H9 (cell line): ENCODE measurements at regions not wholly inside any gene's neighbourhood (a gene's known extent, or its start where the extent isn't known, plus 50 kb on each side); places are given as distances from the start of the nearest gene placed in this dataset.

Experiments
- DNase-seq: peaks from one replicate; pipeline ENCODE4 v3.0.0-alpha.2; 2017
- H2AFZ ChIP-seq: one replicate; pipeline ENCODE4 v1.6.1; 2013; ENCODE audit warnings: mild to moderate bottlenecking, low read length, control low read depth, moderate library complexity
- H2AK5ac ChIP-seq: 2 replicates; pipeline ENCODE4 v1.6.1; 2013; ENCODE audit warnings: low read length, control low read depth, mixed read lengths; ENCODE audit not compliant: insufficient read length
- H2BK120ac ChIP-seq: one replicate; pipeline ENCODE4 v1.6.1; 2013; ENCODE audit warnings: low read depth, mild to moderate bottlenecking, low read length, control low read depth, inconsistent platforms; ENCODE audit not compliant: poor library complexity, severe bottlenecking
- H2BK12ac ChIP-seq: 2 replicates; pipeline ENCODE4 v1.6.1; 2013; ENCODE audit warnings: low read length, control low read depth, mixed read lengths, low read depth; ENCODE audit not compliant: insufficient read length
- H2BK15ac ChIP-seq: 2 replicates; pipeline ENCODE4 v1.6.1; 2013; ENCODE audit warnings: low read depth, low read length, control low read depth
- H2BK20ac ChIP-seq: one replicate; pipeline ENCODE4 v1.6.1; 2013; ENCODE audit warnings: low read depth, mild to moderate bottlenecking, low read length, control low read depth, inconsistent platforms; ENCODE audit not compliant: poor library complexity, severe bottlenecking
- H2BK5ac ChIP-seq: 2 replicates; pipeline ENCODE4 v1.6.1; 2013; ENCODE audit warnings: low read length, control low read depth, mixed read lengths; ENCODE audit not compliant: insufficient read length
- H3K14ac ChIP-seq: 2 replicates; pipeline ENCODE4 v1.6.1; 2013; ENCODE audit warnings: low read length, control low read depth; ENCODE audit not compliant: insufficient read depth
- H3K18ac ChIP-seq: 2 replicates; pipeline ENCODE4 v1.6.1; 2013; ENCODE audit warnings: low read depth, mild to moderate bottlenecking, mixed read lengths, low read length, control low read depth; ENCODE audit not compliant: insufficient read length
- H3K23ac ChIP-seq: 2 replicates; pipeline ENCODE4 v1.6.1; 2013; ENCODE audit warnings: low read length, control low read depth, mixed read lengths, low read depth; ENCODE audit not compliant: insufficient read length
- H3K23me2 ChIP-seq: 2 replicates; pipeline ENCODE4 v1.6.1; 2013; ENCODE audit warnings: low read depth, mild to moderate bottlenecking, mixed read lengths, low read length, control low read depth; ENCODE audit not compliant: insufficient read length, poor library complexity, severe bottlenecking
- H3K27ac ChIP-seq: 2 replicates; pipeline ENCODE4 v1.5.1; 2013; ENCODE audit warnings: low read length, control low read depth, mixed read lengths, low read depth; ENCODE audit not compliant: insufficient read length
- H3K27me3 ChIP-seq: 2 replicates; pipeline ENCODE4 v1.6.1; 2013; ENCODE audit warnings: low read length, control low read depth, inconsistent platforms; ENCODE audit not compliant: insufficient read depth
- H3K4ac ChIP-seq: 2 replicates; pipeline ENCODE4 v1.6.1; 2013; ENCODE audit warnings: low read depth, mild to moderate bottlenecking, control low read depth, inconsistent platforms, low read length, moderate library complexity
- H3K4me1 ChIP-seq: 2 replicates; pipeline ENCODE4 v1.6.1; 2013; ENCODE audit warnings: low read length, control low read depth, inconsistent platforms; ENCODE audit not compliant: insufficient read depth
- H3K4me2 ChIP-seq: 2 replicates; pipeline ENCODE4 v1.6.1; 2013; ENCODE audit warnings: low read length, control low read depth, mixed read lengths; ENCODE audit not compliant: insufficient read length, insufficient read depth
- H3K56ac ChIP-seq: 2 replicates; pipeline ENCODE4 v1.6.1; 2013; ENCODE audit warnings: low read depth, mild to moderate bottlenecking, mixed read lengths, low read length, control low read depth; ENCODE audit not compliant: insufficient read length
- H3K79me1 ChIP-seq: 2 replicates; pipeline ENCODE4 v1.6.1; 2013; ENCODE audit warnings: low read depth, mild to moderate bottlenecking, moderate library complexity, low read length, control low read depth, inconsistent platforms; ENCODE audit not compliant: insufficient read depth, poor library complexity, severe bottlenecking
- H3K79me2 ChIP-seq: 2 replicates; pipeline ENCODE4 v1.6.1; 2013; ENCODE audit warnings: low read length, control low read depth, inconsistent platforms; ENCODE audit not compliant: insufficient read depth
- H3K9ac ChIP-seq: 2 replicates; pipeline ENCODE4 v1.6.1; 2013; ENCODE audit warnings: low read length, control low read depth, mixed read lengths; ENCODE audit not compliant: insufficient read length; ENCODE audit errors: extremely low read depth
- H3K9me3 ChIP-seq: one replicate; pipeline ENCODE4 v1.6.1; 2013; ENCODE audit warnings: low read depth, low read length, inconsistent platforms; ENCODE audit not compliant: control insufficient read depth
- H3T11ph ChIP-seq: one replicate; pipeline ENCODE4 v1.6.1; 2013; ENCODE audit warnings: mild to moderate bottlenecking, low read length, control low read depth, inconsistent platforms
- H4K20me1 ChIP-seq: one replicate; pipeline ENCODE4 v1.6.1; 2013; ENCODE audit not compliant: control insufficient read depth, insufficient read length, insufficient read depth
- H4K5ac ChIP-seq: 2 replicates; pipeline ENCODE4 v1.6.1; 2013; ENCODE audit warnings: low read depth, mild to moderate bottlenecking, mixed read lengths, low read length, control low read depth; ENCODE audit not compliant: insufficient read length
- H4K8ac ChIP-seq: replicated peaks from 2 replicates; pipeline ENCODE4 v1.6.1; 2013; ENCODE audit warnings: low read length, control low read depth, mixed read lengths, low read depth; ENCODE audit not compliant: insufficient read length
- H4K91ac ChIP-seq: 2 replicates; pipeline ENCODE4 v1.6.1; 2013; ENCODE audit warnings: low read depth, mild to moderate bottlenecking, moderate library complexity, mixed read lengths, low read length, control low read depth; ENCODE audit not compliant: insufficient read length
- H3K27ac Mint-ChIP-seq, 3 experiments: 2 replicates in 2 of 3; 3 replicates in 1 of 3; pipeline ENCODE4 v1.8.0; 2020 to 2021; ENCODE audit warnings: mixed read lengths in 3 of 3, mild to moderate bottlenecking in 1 of 3, moderate library complexity in 1 of 3
- H3K27me3 Mint-ChIP-seq: 2 replicates; pipeline ENCODE4 v1.8.0; 2021; ENCODE audit warnings: low read depth, mild to moderate bottlenecking, moderate library complexity, mixed read lengths
- H3K36me3 Mint-ChIP-seq, 3 experiments: 2 replicates in 2 of 3; 3 replicates in 1 of 3; pipeline ENCODE4 v1.8.0; 2020 to 2021; ENCODE audit warnings: low read depth in 3 of 3, mixed read lengths in 3 of 3; ENCODE audit not compliant: insufficient read depth in 1 of 3
- H3K4me1 Mint-ChIP-seq, 2 experiments: 2 replicates each; pipeline ENCODE4 v1.8.0; 2020; ENCODE audit warnings: mixed read lengths in 2 of 2
- H3K4me3 Mint-ChIP-seq, 2 experiments: 2 replicates in 1 of 2; 3 replicates in 1 of 2; pipeline ENCODE4 v1.8.0; 2020 to 2021; ENCODE audit warnings: mild to moderate bottlenecking in 2 of 2, mixed read lengths in 2 of 2, moderate library complexity in 1 of 2
- H3K9me3 Mint-ChIP-seq, 2 experiments: 2 replicates in 1 of 2; 3 replicates in 1 of 2; pipeline ENCODE4 v1.8.0; 2020; ENCODE audit warnings: mild to moderate bottlenecking in 2 of 2, mixed read lengths in 2 of 2, moderate library complexity in 1 of 2
- WGBS: extraction: QIAGEN DNeasy Blood & Tissue Kit; methylation state at CpG from one replicate; pipeline ENCODE4 v1.1.7; 2013; ENCODE audit warnings: missing lambda C conversion rate, low lambda C conversion rate, mixed read lengths; ENCODE audit not compliant: insufficient read length; ENCODE audit errors: extremely low coverage; 5-methylcytosine and 5-hydroxymethylcytosine counted together
- TF ChIP-seq, protein P1 (sequence below): fragments of 200-600 bp; sonication (generic); conservative IDR thresholded peaks from 3 replicates; pipeline ENCODE4 v1.8.0; 2021; ENCODE audit warnings: antibody characterized with exemption, mild to moderate bottlenecking

GRCh38 chr9:2384741-2385140 is 236.8 kb upstream of the VLDLR start:
- H4K91ac ChIP-seq: no peak overlapping the region
- H3K14ac ChIP-seq: no peak overlapping the region
- no peak overlapping the region for H2BK20ac ChIP-seq
- H3K4ac ChIP-seq: no peak overlapping the region
- no CpG with 5 or more reads among the region's 1 CpG for WGBS
- H3K79me1 ChIP-seq: no peaks in the 10 kb centered on the region
- no peak overlapping the region for H3K18ac ChIP-seq
- no peak overlapping the region for H2BK12ac ChIP-seq
- H3K9me3 ChIP-seq: no peaks in the 10 kb centered on the region
- Mint-ChIP-seq H3K4me1 (peaks cover 7 to 12% of the 10 kb centered on the region in 2 experiments), H3K27ac (no peak overlapping the region), H3K27me3 (no peaks in the 10 kb centered on the region), H3K4me3 (no peak overlapping the region), H3K36me3 (peaks cover 6 to 16% (median 10%) of the 10 kb centered on the region in 3 experiments; a peak in 6 of 7 replicates), H3K9me3 (peaks cover 12 to 14% of the 10 kb centered on the region in 2 experiments)
- no peaks in the 10 kb centered on the region for H3K79me2 ChIP-seq
- H3K56ac ChIP-seq: no peak overlapping the region
- no peak overlapping the region for H4K8ac ChIP-seq
- H2BK5ac ChIP-seq: no peak overlapping the region
- no peaks in the 10 kb centered on the region for H4K20me1 ChIP-seq
- no peaks in the 10 kb centered on the region for H3K27me3 ChIP-seq
- no peaks in the 10 kb centered on the region for H3K23me2 ChIP-seq
- no peak overlapping the region for H4K5ac ChIP-seq
- no peak for DNase-seq
- no peak overlapping the region for H3K27ac ChIP-seq
- no peak overlapping the region for H2BK15ac ChIP-seq
- no peak overlapping the region for H3K9ac ChIP-seq
- H3K4me2 ChIP-seq: no peak overlapping the region
- TF ChIP-seq, protein P1, sequence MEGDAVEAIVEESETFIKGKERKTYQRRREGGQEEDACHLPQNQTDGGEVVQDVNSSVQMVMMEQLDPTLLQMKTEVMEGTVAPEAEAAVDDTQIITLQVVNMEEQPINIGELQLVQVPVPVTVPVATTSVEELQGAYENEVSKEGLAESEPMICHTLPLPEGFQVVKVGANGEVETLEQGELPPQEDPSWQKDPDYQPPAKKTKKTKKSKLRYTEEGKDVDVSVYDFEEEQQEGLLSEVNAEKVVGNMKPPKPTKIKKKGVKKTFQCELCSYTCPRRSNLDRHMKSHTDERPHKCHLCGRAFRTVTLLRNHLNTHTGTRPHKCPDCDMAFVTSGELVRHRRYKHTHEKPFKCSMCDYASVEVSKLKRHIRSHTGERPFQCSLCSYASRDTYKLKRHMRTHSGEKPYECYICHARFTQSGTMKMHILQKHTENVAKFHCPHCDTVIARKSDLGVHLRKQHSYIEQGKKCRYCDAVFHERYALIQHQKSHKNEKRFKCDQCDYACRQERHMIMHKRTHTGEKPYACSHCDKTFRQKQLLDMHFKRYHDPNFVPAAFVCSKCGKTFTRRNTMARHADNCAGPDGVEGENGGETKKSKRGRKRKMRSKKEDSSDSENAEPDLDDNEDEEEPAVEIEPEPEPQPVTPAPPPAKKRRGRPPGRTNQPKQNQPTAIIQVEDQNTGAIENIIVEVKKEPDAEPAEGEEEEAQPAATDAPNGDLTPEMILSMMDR: no peak
- H3T11ph ChIP-seq: no peak overlapping the region
- H2AFZ ChIP-seq: no peak overlapping the region
- H3K23ac ChIP-seq: no peak overlapping the region
- H2AK5ac ChIP-seq: no peak overlapping the region
- no peaks in the 10 kb centered on the region for H3K4me1 ChIP-seq
- no peak overlapping the region for H2BK120ac ChIP-seq
